Endothelial cell of umbilical vein (primary cell): ENCODE measurements at regions not wholly inside any gene's neighbourhood (a gene's known extent, or its start where the extent isn't known, plus 50 kb on each side); places are given as distances from the start of the nearest gene placed in this dataset.

ENCODE experiments used
- BruUV-seq: library from RNA; stranded (reverse); fragments of 400-500 nt; replicated peaks from 2 replicates; lab custom pipeline; 2021; lab: Mats Ljungman, UMichigan
- CTCF ChIA-PET: fragments of 300-600, 350-600 bp; sonication (Branson Sonifier 250); formaldehyde crosslinking; loops from one replicate; lab custom pipeline; 2021; ENCODE audit warnings: antibody characterized with exemption, inconsistent platforms; lab: Charles Lee
- POLR2A ChIA-PET: fragments of 300-600, 350-600 bp; sonication (Branson Sonifier 250); formaldehyde crosslinking; loops from one replicate; lab custom pipeline; 2021; ENCODE audit warnings: antibody characterized with exemption, inconsistent platforms; lab: Charles Lee
- DNase-seq: peaks from one replicate; pipeline ENCODE4 v3.0.0-alpha.2; 2011; ENCODE audit warnings: low read depth, low spot score
- FAIRE-seq: peaks from 2 replicates; lab custom pipeline; 2011; peaks lifted over from hg19 to GRCh38; lab: Jason Lieb, UNC
- H2AFZ ChIP-seq: 2 replicates; pipeline ENCODE4 v1.6.0; 2012; ENCODE audit warnings: low read depth, low read length, control low read depth, inconsistent platforms
- H3K27ac ChIP-seq: 2 replicates; pipeline ENCODE4 v1.5.1; 2011; ENCODE audit warnings: low read depth, mild to moderate bottlenecking, control low read depth, low read length, moderate library complexity; ENCODE audit not compliant: insufficient read depth
- H3K27me3 ChIP-seq, 2 experiments: 2 replicates each; pipeline versions ENCODE4 v1.6.0 to v1.6.1; 2011; ENCODE audit warnings: low read length in 2 of 2, mixed read lengths in 1 of 2; ENCODE audit not compliant: control insufficient read depth in 2 of 2, insufficient read depth in 2 of 2
- H3K36me3 ChIP-seq, 2 experiments: 2 replicates in 1 of 2; 3 replicates in 1 of 2; pipeline ENCODE4 v1.5.1; 2011; ENCODE audit warnings: low read length in 2 of 2, mild to moderate bottlenecking in 1 of 2, moderate library complexity in 1 of 2; ENCODE audit not compliant: control insufficient read depth in 2 of 2, insufficient read depth in 2 of 2; ENCODE audit errors: extremely low read depth in 1 of 2
- H3K4me1 ChIP-seq: 3 replicates; pipeline ENCODE4 v1.5.1; 2011; ENCODE audit warnings: mild to moderate bottlenecking, low read length; ENCODE audit not compliant: control insufficient read depth, insufficient read depth; ENCODE audit errors: extremely low read depth
- H3K4me2 ChIP-seq: 2 replicates; pipeline ENCODE4 v1.6.1; 2011; ENCODE audit warnings: low read length, control low read depth, mixed read lengths; ENCODE audit not compliant: insufficient read depth
- H3K4me3 ChIP-seq, 3 experiments: fragments of 200-600 bp in 1 of 3; sonication (generic), shearing (Covaris generic) in 1 of 3; replicated peaks in 1 of 3; 2 replicates each; pipeline ENCODE4 v1.5.1; 2011 to 2016; ENCODE audit warnings: control low read depth in 3 of 3, low read length in 3 of 3, mild to moderate bottlenecking in 2 of 3, inconsistent platforms in 1 of 3, low read depth in 1 of 3, moderate library complexity in 1 of 3; ENCODE audit not compliant: insufficient read depth in 1 of 3
- H3K79me2 ChIP-seq: 2 replicates; pipeline ENCODE4 v1.6.0; 2012; ENCODE audit warnings: low read length, inconsistent platforms; ENCODE audit not compliant: control insufficient read depth, insufficient read depth
- H3K9ac ChIP-seq: replicated peaks from 2 replicates; pipeline ENCODE3; 2011; ENCODE audit warnings: low read length, control low read depth; ENCODE audit not compliant: insufficient read depth; ENCODE audit errors: extremely low read depth
- H3K9me1 ChIP-seq: replicated peaks from 3 replicates; pipeline ENCODE4 v1.6.0; 2011; ENCODE audit warnings: mild to moderate bottlenecking, low read length; ENCODE audit not compliant: control insufficient read depth, insufficient read depth; ENCODE audit errors: extremely low read depth
- H3K9me3 ChIP-seq: replicated peaks from 2 replicates; pipeline ENCODE4 v1.5.1; 2012; ENCODE audit warnings: low read length, inconsistent platforms; ENCODE audit not compliant: control insufficient read depth, insufficient read depth
- H4K20me1 ChIP-seq: replicated peaks from 2 replicates; pipeline ENCODE3; 2011; ENCODE audit warnings: mild to moderate bottlenecking, low read length; ENCODE audit not compliant: control insufficient read depth, insufficient read depth; ENCODE audit errors: extremely low read depth
- CTCF ChIP-seq, 2 donors: IDR thresholded peaks; 1 replicate in 1 of 2; 2 replicates in 1 of 2; pipeline ENCODE4 v1.5.1; 2011; ENCODE audit warnings: low read length in 2 of 2, mild to moderate bottlenecking in 2 of 2, moderate library complexity in 2 of 2, control low read depth in 1 of 2, inconsistent platforms in 1 of 2, low read depth in 1 of 2; ENCODE audit not compliant: insufficient read depth in 1 of 2; ENCODE audit errors: extremely low read depth in 1 of 2
- EZH2 ChIP-seq: IDR thresholded peaks from 2 replicates; pipeline ENCODE4 v1.6.1; 2012; ENCODE audit warnings: borderline replicate concordance, low read depth, mild to moderate bottlenecking, moderate library complexity, low read length, inconsistent platforms; ENCODE audit not compliant: severe bottlenecking
- FOS ChIP-seq: IDR thresholded peaks from 2 replicates; pipeline ENCODE4 v1.6.1; 2011; ENCODE audit warnings: mild to moderate bottlenecking, low read length, moderate library complexity, borderline replicate concordance; ENCODE audit not compliant: insufficient read depth
- JUN ChIP-seq: IDR thresholded peaks from 2 replicates; pipeline ENCODE4 v1.6.1; 2011; ENCODE audit warnings: borderline replicate concordance, low read depth; ENCODE audit not compliant: insufficient read length, insufficient read depth
- dilution Hi-C: fragments of 300-500 bp; cut with MboI; formaldehyde crosslinking; loops from one replicate; pipeline ENCODE4 v1.15.0; 2019; ENCODE audit warnings: low sequenced_read_pairs; ENCODE audit not compliant: extremely low pct_ligation_motif_present
- intact Hi-C: fragments of 100-400 bp; cut with micrococcal nuclease; formaldehyde crosslinking; loops from one replicate; pipeline ENCODE4 v1.10.0; 2022

- Histone ChIP-seq H3K36me3 (no peaks in the 10 kb centered on the region), H3K9ac (peak overlapping the region; percentile 5), H3K9me1 (no peaks in the 10 kb centered on the region), H4K20me1 (no peaks in the 10 kb centered on the region), H3K27me3 (no peaks in the 10 kb centered on the region), H3K4me1 (peaks cover 19% of the 10 kb centered on the region), H2AFZ (no peak overlapping the region), H3K27ac (peak overlapping the region; percentile 65), H3K4me2 (peak overlapping the region; percentile 51), H3K79me2 (no peaks in the 10 kb centered on the region), H3K9me3 (no peaks in the 10 kb centered on the region), H3K4me3 (no peak overlapping the region)
- no TSS peak for BruUV-seq
- CTCF ChIA-PET, result interaction anchor here (0.7 to 2.3 kb wide), 10 partner anchors 8 to 171 kb away, joined by 3 to 11 read pairs (median 4); no protein-coding TSS in a partner anchor
- TF ChIP-seq FOS (peak; percentile 67), JUN (peak; percentile 67), EZH2 (no peak)
- intact Hi-C loops (loop anchor here (1.0 to 2.0 kb wide), 2 partner anchors 30 to 69 kb away; partner anchors contain the start of gene MAML3), dilution Hi-C loops (no loop called here)
- DNase-seq (peak; percentile 80), FAIRE-seq (peak; percentile 71)
- POLR2A ChIA-PET, result interaction anchor here (1.3 to 1.4 kb wide), 2 partner anchors 15 to 69 kb away, joined by 4 read pairs; partner anchors contain the start of gene MAML3
These were observed 69.2 kb upstream of the MAML3 start for GRCh38 chr4:140223056-140223810.

GRCh38 chr4:140222171-140222570, 68.2 kb upstream of the MAML3 start:
- Histone ChIP-seq H2AFZ (no peak overlapping the region), H3K4me3 (no peak overlapping the region), H3K27ac (peak overlapping the region; percentile 65), H3K9me1 (no peaks in the 10 kb centered on the region), H3K4me1 (peaks cover 19% of the 10 kb centered on the region), H4K20me1 (no peaks in the 10 kb centered on the region), H3K79me2 (no peaks in the 10 kb centered on the region), H3K9me3 (no peaks in the 10 kb centered on the region), H3K9ac (no peak overlapping the region), H3K27me3 (no peaks in the 10 kb centered on the region), H3K36me3 (no peaks in the 10 kb centered on the region), H3K4me2 (peak overlapping the region; percentile 36)
- FAIRE-seq (peak; percentile 70), DNase-seq (peak; percentile 66)
- dilution Hi-C loops, result no loop called here
- intact Hi-C loops, result loop anchor here (2.0 kb wide), 1 partner anchor 31 kb away; no protein-coding TSS in a partner anchor
- TF ChIP-seq JUN (peak; percentile 66), CTCF (IDR thresholded peaks at IDR 0.05; ENCODE audit: extremely low read depth in 1 of 2, insufficient read depth in 1 of 2, low read depth in 1 of 2, low read length in 2 of 2) (no peak), FOS (peak; percentile 92)
- ChIA-PET POLR2A (interaction anchor here (0.5 to 1.4 kb wide), 3 partner anchors 51 to 285 kb away, joined by 3 to 4 read pairs (median 3); partner anchors contain the start of gene MAML3), CTCF (interaction anchor here (0.7 to 2.3 kb wide), 9 partner anchors 8 to 138 kb away, joined by 3 to 11 read pairs (median 3); no protein-coding TSS in a partner anchor)
- no TSS peak for BruUV-seq
